Fibroblast of upper back skin (primary cell): ENCODE measurements at regions not wholly inside any gene's neighbourhood (a gene's known extent, or its start where the extent isn't known, plus 50 kb on each side); places are given as distances from the start of the nearest gene placed in this dataset.
A peak's percentile ranks its signal among the peaks of the same experiment; 100 is the strongest.

Experiments
- DNase-seq: peaks from one replicate; pipeline ENCODE4 v3.0.0-alpha.2; 2013

DNA sequence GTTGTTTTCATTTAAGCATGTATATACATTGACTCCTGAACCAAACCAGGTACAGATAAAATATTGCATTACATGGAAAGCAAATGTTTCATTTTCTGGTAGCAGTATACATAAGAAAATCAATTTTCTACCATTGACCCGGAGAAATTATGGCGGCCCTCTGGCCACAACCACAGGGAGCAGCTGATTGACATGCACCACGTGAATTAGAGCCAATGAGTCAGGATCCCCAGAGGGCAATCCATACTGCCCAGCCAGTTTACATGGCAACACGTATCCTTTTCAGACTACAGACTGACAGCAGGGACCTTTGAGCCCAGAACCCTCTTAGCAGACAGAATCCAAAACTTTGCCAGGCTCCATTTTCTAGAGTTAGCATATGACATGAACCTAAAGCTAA is 272.2 kb upstream of the NEBL start:
- DNase-seq, result no peak

- no peak for DNase-seq
Observed at GRCh38 chr10:21167288-21168010, 270.3 kb upstream of the NEBL start.

DNA sequence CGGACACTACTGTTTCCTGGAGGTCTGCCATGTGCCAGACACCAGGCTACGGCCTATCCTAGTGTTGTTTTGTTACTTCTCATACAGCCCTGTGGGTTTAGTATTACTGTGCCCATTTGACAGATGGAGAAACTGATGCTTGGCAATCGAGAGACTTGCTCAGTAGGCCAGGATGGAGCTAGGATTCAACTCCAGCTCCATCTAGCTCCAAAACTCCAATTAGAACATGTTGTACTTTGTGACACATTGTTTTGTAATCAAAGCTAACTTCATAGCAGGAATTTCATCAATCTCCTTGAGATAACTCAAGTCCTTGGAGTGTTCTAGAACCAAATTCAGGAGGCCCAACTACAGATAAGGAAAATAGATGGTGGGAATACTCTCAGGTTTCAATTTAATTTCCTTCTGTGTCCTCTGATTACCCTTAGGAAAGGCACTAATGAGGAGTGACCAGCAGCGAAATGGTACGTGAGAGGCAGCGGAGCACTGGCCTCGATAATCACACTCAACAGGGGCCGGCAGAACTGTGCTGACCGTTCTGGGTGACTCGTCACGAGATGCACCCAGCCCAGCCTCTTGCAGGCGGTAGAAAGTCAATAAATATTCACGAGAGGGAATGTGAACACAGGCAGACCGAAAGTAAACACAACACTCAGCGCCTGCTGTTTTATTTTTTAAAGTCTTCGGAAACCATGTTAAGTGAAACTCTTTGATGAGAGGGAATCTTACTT is 269.6 kb upstream of the NEBL start:
- no peak for DNase-seq

DNA sequence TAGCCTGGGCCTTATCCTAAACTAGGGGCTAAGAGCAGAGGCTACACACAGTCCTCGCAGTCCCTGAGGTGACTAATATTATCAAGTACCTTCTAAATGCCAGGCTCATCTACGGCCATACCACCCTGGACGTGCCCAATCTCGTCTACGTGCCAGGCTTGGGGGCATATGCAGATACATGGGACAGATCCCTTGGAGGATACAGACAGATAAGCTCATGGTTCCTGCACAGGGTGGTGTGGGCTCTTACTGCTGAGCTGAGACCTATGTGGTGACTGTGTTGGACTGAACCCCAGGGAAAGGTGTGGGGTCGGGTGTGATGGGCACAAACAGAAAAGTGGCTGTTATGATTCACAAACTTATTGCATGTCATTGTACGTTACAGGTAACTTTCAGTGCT is 268.4 kb upstream of the NEBL start:
- DNase-seq, result no peak

- DNase-seq, result no peak
Observed at GRCh38 chr10:21164687-21165086, 267.6 kb upstream of the NEBL start.

DNA sequence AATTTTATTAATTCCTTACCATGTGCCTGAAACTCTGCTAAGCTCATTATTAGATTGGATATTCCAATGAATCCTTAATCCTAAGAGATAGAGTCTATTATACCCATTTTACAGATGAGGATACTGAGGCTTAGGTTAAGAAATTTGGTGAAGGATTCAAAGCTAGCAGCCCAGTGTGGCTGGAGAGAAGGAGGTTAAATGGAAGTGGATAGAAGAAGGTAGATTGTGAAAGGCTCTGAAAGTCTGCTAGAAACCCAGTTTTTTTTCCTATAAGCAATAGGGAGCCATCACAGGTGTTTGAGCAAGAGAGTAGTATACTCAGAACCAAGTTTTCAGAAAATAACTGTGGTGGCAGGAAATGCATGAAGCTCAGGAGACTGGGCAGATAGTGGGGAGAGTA is 265.8 kb upstream of the NEBL start:
- DNase-seq, result no peak

DNA sequence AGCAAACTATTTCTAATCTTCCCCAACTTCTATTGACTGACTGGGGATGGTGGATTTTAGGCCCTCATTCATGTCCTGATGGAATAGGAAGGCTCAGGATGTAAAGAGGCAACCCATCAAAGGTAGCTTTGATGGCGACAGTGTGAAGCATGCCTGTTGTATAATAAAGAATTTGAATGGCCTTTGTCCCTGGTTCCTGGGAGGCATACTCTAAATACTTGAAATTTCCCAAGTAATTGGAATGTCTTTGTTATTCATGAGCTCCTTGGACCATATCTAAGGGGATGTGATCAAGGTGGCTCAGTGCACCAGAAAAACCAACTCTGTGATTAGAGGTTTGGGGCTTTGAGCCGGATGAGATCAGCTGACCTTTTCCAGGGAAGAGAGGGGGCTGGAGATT is 264.5 kb upstream of the NEBL start:
- DNase-seq, result no peak

GRCh38 chr10:21161090-21161625 is 264.0 kb upstream of the NEBL start:
- no peak for DNase-seq

DNA sequence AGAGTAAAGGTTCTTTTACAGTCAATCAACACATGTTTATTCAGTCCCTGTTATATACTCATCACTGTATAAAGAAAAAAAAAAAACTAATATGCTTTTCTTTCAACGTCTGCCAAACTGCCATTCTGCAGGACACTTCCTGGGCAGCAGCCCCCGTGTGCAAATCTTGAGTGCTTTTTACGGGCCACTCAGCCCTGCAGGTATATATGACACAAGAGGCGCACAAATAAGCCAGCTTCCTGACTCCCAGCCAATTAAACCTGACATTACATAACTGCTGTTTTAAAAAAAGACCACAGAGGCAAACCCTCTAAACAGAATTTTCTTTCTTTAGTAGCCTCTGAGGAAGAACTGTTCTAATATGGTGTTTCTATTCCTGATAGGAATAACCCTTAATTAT is 263.0 kb upstream of the NEBL start:
- no peak for DNase-seq

- DNase-seq, result no peak
Observed at GRCh38 chr10:21159669-21160068, 262.6 kb upstream of the NEBL start.

- DNase-seq, result no peak
Observed at GRCh38 chr10:21158301-21158700, 261.2 kb upstream of the NEBL start.

DNA sequence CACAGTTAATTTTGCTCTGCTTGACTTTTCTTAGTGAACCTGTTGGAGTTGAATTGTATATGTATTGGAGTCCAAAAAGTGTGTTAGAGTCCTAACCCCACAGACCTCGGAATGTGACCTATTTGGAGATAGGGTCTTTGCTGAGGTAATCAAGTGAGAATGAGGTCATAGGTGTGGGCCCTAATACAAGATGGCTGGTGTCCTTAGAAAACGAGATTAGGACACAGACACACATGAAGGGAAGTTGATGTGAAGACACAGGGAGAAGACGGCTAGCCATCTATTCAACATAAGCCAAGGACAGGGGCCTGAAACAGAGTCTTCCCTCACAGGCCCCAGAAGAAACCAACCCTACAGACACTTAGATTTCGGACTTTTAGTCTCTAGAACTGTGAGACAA is 260.6 kb upstream of the NEBL start:
- no peak for DNase-seq

GRCh38 chr10:21150166-21150565 is 253.1 kb upstream of the NEBL start:
- DNase-seq, result no peak

DNA sequence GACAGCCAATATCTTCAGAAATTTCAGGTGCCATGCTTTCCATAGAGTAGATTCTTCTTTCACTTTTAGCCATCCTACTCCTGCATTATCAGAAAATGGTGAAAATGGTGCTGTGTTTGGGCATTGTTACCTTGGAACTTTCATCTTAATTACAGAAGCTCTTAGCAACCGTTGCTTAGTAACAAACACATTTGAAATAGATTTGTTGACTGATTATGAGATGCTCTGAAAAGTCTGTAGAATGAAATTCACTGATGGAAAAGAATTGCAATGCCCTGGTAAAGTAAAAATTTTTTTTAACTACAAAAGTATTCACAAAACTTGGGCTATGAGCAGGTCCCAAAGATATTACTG is 249.3 kb upstream of the NEBL start:
- DNase-seq, result no peak

DNA sequence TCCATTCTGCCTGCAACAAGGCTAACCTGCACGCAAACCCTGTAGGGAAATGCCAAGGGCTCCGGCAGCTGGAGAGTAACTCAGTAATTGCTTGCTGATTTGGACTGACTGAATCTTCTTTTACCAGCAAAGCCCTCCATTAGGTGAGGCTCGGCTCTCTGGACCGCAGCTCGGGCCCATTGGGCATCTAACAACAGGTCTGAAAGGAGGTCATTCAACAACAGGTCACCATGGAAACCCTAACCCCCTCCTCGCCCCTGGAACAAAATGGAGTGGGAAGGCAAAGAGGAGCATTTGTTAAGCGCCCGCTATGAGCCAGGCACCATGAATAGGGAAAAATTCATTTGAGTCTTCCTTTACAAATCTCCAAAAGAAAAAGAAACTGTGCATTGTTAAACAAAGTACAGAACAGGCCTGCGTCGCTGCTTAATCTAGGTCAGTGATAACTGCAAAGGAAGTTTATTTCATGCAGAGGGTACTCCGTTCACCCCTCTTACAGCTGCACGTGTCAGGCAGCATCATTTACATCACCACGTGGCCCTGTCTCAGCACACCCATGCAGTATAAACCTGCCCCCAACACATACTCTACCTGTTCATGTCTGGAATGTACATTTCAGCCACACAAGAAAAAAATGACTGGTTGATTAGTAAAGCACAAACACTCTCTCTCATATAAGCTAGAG is 248.8 kb upstream of the NEBL start:
- DNase-seq, result no peak

DNA sequence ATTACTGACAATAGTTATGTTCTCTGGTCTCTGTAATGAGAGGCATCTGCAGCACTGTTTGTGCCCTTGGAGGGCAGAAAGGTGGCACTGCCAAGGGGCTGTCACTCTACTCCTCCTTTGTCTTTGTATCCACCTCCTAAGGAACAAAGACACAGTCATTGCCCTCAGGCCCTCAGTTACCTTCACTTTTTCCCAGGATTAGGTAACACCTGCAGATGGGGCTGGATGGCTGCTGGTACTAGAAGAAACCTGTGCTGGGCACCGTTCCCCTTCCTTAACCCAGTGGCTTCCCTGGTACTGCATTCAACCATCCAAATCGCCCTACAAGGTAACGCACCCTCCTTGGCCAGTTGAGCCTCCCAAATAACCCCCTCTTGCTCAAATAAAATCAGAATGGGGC is 246.9 kb upstream of the NEBL start:
- DNase-seq, result no peak

DNA sequence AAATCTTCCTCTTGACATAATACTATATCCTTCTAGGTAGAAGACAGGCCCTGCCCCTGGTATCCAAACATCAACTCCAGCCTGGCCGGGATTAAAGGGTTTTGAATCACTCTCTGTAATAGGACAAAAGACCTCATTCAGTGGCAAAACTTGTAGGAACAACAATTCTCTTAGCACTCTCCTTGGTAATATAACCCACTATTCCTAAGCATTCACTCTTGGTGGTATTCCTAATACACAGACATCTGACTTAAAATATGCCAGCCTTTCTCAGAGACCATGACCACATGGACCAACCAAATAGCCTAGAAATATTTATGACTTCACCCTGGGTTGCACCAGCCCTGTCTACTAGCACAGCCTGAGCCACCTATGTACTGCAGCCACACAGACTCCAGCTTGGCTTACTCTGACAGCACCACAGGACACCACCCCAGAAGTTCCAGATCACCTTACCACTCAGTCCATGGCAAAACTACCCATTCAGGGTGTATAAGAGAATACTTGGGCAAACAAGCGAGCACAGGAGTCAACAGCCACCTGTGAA is 244.9 kb upstream of the NEBL start:
- no peak for DNase-seq

- DNase-seq, result no peak
Observed at GRCh38 chr10:21138769-21139340, 241.7 kb upstream of the NEBL start.

DNA sequence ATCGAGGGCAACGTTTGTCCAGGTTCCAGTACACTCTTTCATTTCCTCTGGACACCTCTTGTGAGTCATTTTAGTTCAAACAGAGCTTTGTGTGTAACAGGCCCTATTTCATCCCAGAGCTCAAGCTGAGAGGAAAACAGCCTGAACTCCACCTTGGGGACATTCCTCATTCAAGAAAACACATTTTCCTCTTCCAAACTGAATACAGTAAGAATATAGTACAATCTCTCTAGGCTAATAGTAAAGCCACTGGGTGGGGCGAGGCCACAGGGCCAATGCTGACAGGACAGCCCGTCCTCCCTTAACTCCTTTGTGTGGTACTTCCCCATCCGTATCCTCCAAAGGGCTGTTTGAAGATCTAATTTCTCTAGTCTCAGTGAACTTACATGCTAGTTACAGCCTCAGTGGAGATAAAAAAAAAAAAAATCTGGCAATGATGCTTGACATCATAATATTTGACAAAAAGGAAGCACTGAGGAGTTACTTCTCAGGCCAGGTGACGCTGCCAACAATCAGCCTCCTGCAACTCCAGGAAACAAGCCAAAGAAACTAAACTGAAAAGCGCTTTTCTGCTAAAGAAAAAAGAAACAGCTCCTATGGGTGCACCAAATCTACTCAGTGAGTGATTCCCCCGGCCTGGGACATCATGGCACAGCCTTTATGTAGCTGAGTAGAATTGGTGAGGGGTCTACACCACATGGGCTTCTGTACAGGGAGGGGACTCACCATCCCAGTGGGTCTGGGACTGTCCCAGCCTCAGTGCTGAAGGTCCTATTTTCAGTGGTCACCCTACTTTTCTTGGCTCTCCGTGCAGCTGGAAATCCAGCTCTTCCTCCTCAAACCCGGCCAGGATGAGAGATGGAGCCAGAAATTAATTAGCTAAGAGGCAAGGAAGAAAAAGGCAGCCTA is 238.2 kb upstream of the NEBL start:
- DNase-seq, result peak; percentile 60

GRCh38 chr10:21134645-21135022 is 237.5 kb upstream of the NEBL start:
- no peak for DNase-seq

DNA sequence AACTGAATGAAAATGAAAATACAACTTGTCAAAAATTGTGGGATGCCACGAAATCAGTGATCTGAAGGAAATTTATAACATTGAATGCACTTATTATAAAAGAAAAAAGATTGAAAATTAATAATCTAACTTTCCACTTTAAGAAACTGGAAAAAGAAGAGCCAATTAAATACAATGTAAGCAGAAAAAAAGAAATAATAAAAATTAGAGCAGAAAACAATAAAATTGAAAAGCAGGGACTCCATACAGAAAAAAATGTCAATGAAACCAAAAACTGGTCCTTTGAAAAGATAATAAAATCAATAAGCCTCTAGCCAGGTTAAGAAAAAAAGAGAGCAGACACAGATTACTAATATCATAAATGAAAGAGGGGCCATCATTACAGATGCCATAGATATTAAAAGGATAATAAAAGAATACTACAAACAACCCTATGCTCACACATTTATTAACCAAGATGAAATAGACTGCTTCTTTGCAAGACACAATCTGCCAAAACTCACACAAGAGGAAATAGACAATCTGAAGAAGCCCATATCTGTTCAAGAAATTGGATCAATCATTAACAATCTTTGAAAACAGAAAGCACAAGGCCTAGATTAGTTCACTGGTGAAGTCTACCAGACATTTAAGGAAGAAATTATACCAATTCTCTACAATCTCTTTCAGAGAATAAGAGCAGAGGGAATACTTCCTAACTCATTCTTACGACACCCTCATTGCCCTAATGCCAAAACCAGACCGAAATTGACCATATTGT is 233.8 kb upstream of the NEBL start:
- DNase-seq, result no peak

DNA sequence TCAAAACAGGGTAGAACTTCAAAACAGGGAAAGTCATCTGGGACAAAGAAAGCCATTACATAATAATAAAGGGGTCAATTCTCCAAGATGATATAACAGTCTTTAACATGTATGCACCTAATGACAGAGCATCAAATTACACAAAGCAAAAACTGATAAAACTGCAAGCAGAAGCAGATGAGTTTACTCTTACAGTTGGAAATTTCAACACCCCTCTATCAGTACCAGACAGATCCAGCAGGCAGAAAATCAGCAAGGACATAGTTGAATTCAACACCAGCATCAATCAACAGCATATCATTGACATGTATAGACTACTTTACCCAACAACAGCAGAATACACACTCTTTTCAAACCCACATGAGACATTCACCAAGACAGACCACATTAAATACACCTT is 233.0 kb upstream of the NEBL start:
- DNase-seq, result no peak
